RPMI8226 (cell line): ENCODE measurements at regions not wholly inside any gene's neighbourhood (a gene's known extent, or its start where the extent isn't known, plus 50 kb on each side); places are given as distances from the start of the nearest gene placed in this dataset.

Experiments used
- DNase-seq: peaks from one replicate; pipeline ENCODE4 v3.0.0-alpha.2; 2015

GRCh38 chr20:59437601-59438031, 137.2 kb downstream of the EDN3 start:
- DNase-seq = no peak

GRCh38 chr20:59438201-59438600, 137.8 kb downstream of the EDN3 start:
- DNase-seq = no peak

GRCh38 chr20:59439243-59439642, 138.8 kb downstream of the EDN3 start:
- DNase-seq = no peak

- no peak for DNase-seq
These were observed 140.9 kb downstream of the EDN3 start for GRCh38 chr20:59441306-59441705.

- no peak for DNase-seq
These were observed 141.7 kb downstream of the EDN3 start for GRCh38 chr20:59441860-59442810.

- DNase-seq = no peak
These were observed 143.1 kb downstream of the EDN3 start for GRCh38 chr20:59443550-59443949.

GRCh38 chr20:59446376-59446775, 146.0 kb downstream of the EDN3 start:
- no peak for DNase-seq

GRCh38 chr20:59448196-59448595, 147.8 kb downstream of the EDN3 start:
- no peak for DNase-seq

GRCh38 chr20:59448851-59449444, 148.5 kb downstream of the EDN3 start:
- no peak for DNase-seq

GRCh38 chr20:59451066-59451630, 150.7 kb downstream of the EDN3 start:
- DNase-seq = no peak

- no peak for DNase-seq
These were observed 151.2 kb downstream of the EDN3 start for GRCh38 chr20:59451641-59452040.

GRCh38 chr20:59452856-59453255, 151.5 kb upstream of the PHACTR3 start:
- no peak for DNase-seq

GRCh38 chr20:59453759-59454560, 150.4 kb upstream of the PHACTR3 start:
- no peak for DNase-seq

- peak; percentile 13 for DNase-seq
These were observed 148.7 kb upstream of the PHACTR3 start for GRCh38 chr20:59455402-59456341.

GRCh38 chr20:59456342-59457279, 147.7 kb upstream of the PHACTR3 start:
- DNase-seq = no peak

- DNase-seq = no peak
These were observed 145.7 kb upstream of the PHACTR3 start for GRCh38 chr20:59458645-59459044.

- DNase-seq = no peak
These were observed 144.8 kb upstream of the PHACTR3 start for GRCh38 chr20:59459586-59459985.

- no peak for DNase-seq
These were observed 144.0 kb upstream of the PHACTR3 start for GRCh38 chr20:59460352-59460751.

- no peak for DNase-seq
These were observed 142.8 kb upstream of the PHACTR3 start for GRCh38 chr20:59461526-59461925.

- DNase-seq = no peak
These were observed 142.1 kb upstream of the PHACTR3 start for GRCh38 chr20:59462249-59462648.

GRCh38 chr20:59463541-59463940, 140.8 kb upstream of the PHACTR3 start:
- no peak for DNase-seq
